Endothelial cell of umbilical vein (primary cell): ENCODE measurements at regions not wholly inside any gene's neighbourhood (a gene's known extent, or its start where the extent isn't known, plus 50 kb on each side); places are given as distances from the start of the nearest gene placed in this dataset.

Source experiments
- EZH2 ChIP-seq: IDR thresholded peaks from 2 replicates; pipeline ENCODE4 v1.6.1; 2012; ENCODE audit warnings: borderline replicate concordance, low read depth, mild to moderate bottlenecking, moderate library complexity, low read length, inconsistent platforms; ENCODE audit not compliant: severe bottlenecking
- FOS ChIP-seq: IDR thresholded peaks from 2 replicates; pipeline ENCODE4 v1.6.1; 2011; ENCODE audit warnings: mild to moderate bottlenecking, low read length, moderate library complexity, borderline replicate concordance; ENCODE audit not compliant: insufficient read depth
- GATA2 ChIP-seq: IDR thresholded peaks from 2 replicates; pipeline ENCODE4 v1.7.0; 2011; ENCODE audit warnings: low read depth, mild to moderate bottlenecking, moderate library complexity, mixed read lengths, low read length; ENCODE audit not compliant: insufficient read length, insufficient read depth
- JUN ChIP-seq: IDR thresholded peaks from 2 replicates; pipeline ENCODE4 v1.6.1; 2011; ENCODE audit warnings: borderline replicate concordance, low read depth; ENCODE audit not compliant: insufficient read length, insufficient read depth
- MYC ChIP-seq: IDR thresholded peaks from one replicate; pipeline ENCODE4 v1.6.1; 2011; ENCODE audit warnings: mild to moderate bottlenecking, low read depth, low read length
- POLR2A ChIP-seq: IDR thresholded peaks from 2 replicates; pipeline ENCODE4 v1.6.1; 2012; ENCODE audit warnings: low read depth, mild to moderate bottlenecking, control low read depth, low read length
- POLR2AphosphoS5 ChIP-seq: IDR thresholded peaks from 2 replicates; pipeline ENCODE4 v1.6.1; 2012; ENCODE audit warnings: low read depth, mild to moderate bottlenecking, control low read depth, low read length, moderate library complexity; ENCODE audit not compliant: insufficient read depth
- TF ChIP-seq, protein P1 (sequence below), 2 donors: IDR thresholded peaks; 1 replicate in 1 of 2; 2 replicates in 1 of 2; pipeline ENCODE4 v1.5.1; 2011; ENCODE audit warnings: low read length in 2 of 2, mild to moderate bottlenecking in 2 of 2, moderate library complexity in 2 of 2, control low read depth in 1 of 2, inconsistent platforms in 1 of 2, low read depth in 1 of 2; ENCODE audit not compliant: insufficient read depth in 1 of 2; ENCODE audit errors: extremely low read depth in 1 of 2
- TF ChIP-seq, protein P2 (sequence below): IDR thresholded peaks from 2 replicates; pipeline ENCODE4 v1.6.1; 2011; ENCODE audit not compliant: insufficient read depth, insufficient read length

GRCh38 chr21:41677671-41678015, 89.2 kb downstream of the RIPK4 start:
- TF ChIP-seq, protein P1, sequence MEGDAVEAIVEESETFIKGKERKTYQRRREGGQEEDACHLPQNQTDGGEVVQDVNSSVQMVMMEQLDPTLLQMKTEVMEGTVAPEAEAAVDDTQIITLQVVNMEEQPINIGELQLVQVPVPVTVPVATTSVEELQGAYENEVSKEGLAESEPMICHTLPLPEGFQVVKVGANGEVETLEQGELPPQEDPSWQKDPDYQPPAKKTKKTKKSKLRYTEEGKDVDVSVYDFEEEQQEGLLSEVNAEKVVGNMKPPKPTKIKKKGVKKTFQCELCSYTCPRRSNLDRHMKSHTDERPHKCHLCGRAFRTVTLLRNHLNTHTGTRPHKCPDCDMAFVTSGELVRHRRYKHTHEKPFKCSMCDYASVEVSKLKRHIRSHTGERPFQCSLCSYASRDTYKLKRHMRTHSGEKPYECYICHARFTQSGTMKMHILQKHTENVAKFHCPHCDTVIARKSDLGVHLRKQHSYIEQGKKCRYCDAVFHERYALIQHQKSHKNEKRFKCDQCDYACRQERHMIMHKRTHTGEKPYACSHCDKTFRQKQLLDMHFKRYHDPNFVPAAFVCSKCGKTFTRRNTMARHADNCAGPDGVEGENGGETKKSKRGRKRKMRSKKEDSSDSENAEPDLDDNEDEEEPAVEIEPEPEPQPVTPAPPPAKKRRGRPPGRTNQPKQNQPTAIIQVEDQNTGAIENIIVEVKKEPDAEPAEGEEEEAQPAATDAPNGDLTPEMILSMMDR (IDR thresholded peaks at IDR 0.05; ENCODE audit: extremely low read depth in 1 of 2, insufficient read depth in 1 of 2, low read depth in 1 of 2, low read length in 2 of 2): no peak
- TF ChIP-seq FOS (no peak), MYC (no peak), POLR2A (no peak), EZH2 (no peak), POLR2AphosphoS5 (no peak), GATA2 (no peak), JUN (no peak)
- TF ChIP-seq, protein P2, sequence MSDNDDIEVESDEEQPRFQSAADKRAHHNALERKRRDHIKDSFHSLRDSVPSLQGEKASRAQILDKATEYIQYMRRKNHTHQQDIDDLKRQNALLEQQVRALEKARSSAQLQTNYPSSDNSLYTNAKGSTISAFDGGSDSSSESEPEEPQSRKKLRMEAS: no peak
